SH-SY5Y (cell line): ENCODE measurements at regions not wholly inside any gene's neighbourhood (a gene's known extent, or its start where the extent isn't known, plus 50 kb on each side); places are given as distances from the start of the nearest gene placed in this dataset.

Experiments used
- GATA2 ChIP-seq: IDR thresholded peaks from 2 replicates; pipeline ENCODE4 v1.6.1; 2011; ENCODE audit warnings: mild to moderate bottlenecking, low read depth, low read length
- GATA3 ChIP-seq: IDR thresholded peaks from 2 replicates; pipeline ENCODE4 v1.6.1; 2011; ENCODE audit warnings: low read depth, mild to moderate bottlenecking, low read length, moderate library complexity

DNA sequence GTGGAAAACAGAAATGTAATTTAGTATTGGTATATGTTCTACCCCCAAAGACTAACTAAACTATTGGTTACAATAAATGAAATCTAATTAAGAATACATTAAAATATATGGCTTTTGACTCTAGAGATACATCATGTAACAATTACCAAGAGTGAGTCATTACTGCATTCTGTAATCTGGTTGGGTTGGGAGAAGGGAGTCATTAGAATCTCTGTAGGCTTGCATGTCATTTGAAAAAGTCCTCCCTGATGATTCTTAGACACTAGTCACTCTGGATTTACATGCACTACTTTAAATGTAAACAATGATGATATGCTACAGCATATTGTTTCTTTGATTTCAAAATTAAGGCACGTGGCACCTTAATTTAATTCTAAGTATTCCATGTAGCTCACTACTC is 293.4 kb upstream of the CHST9 start:
- TF ChIP-seq GATA2 (no peak), GATA3 (no peak)
